A549 (cell line): ENCODE measurements at regions not wholly inside any gene's neighbourhood (a gene's known extent, or its start where the extent isn't known, plus 50 kb on each side); places are given as distances from the start of the nearest gene placed in this dataset.
A peak's percentile ranks its signal among the peaks of the same experiment; 100 is the strongest.

Experiments used
- ATAC-seq, 2 experiments: fragments of 200-7000 bp in 1 of 2; fragments of >200 bp in 1 of 2; cut with Nextera tagmentation in 1 of 2; cut with Tn5 transposase in 1 of 2; 3 replicates each; pipeline versions ENCODE4 v1.8.0 to v1.9.1; 2018 to 2020; ENCODE audit warnings: mild to moderate bottlenecking in 1 of 2, moderate library complexity in 1 of 2
- CTCF ChIA-PET: fragments of 300-600 bp; sonication (Branson Sonifier 250); formaldehyde crosslinking; extraction: SDS; loops from one replicate; lab custom pipeline; 2021; ENCODE audit warnings: antibody characterized with exemption, inconsistent platforms; lab: Yijun Ruan, JAX
- POLR2A ChIA-PET: fragments of 350-600 bp; formaldehyde crosslinking; extraction: SDS; loops from one replicate; lab custom pipeline; 2021; ENCODE audit warnings: antibody characterized with exemption, inconsistent platforms; lab: Yijun Ruan, JAX
- DNase-seq, 2 experiments: peaks; one replicate each; pipeline versions ENCODE4 v3.0.0 to v3.0.0-alpha.2; 2011 to 2016; ENCODE audit warnings: low read depth in 1 of 2, low spot score in 1 of 2
- FAIRE-seq: peaks from 2 replicates; lab custom pipeline; 2011; peaks lifted over from hg19 to GRCh38; lab: Jason Lieb, UNC
- H3K27ac ChIP-seq, 2 experiments: fragments of >200 bp; sonication (Bioruptor Twin); formaldehyde crosslinking; 3 replicates each; pipeline ENCODE4 v1.5.1; 2016 to 2017
- H3K4me1 ChIP-seq: fragments of >200 bp; sonication (Bioruptor Twin); formaldehyde crosslinking; 3 replicates; pipeline ENCODE4 v1.6.1; 2016
- H3K4me2 ChIP-seq: fragments of >200 bp; sonication (Bioruptor Twin); formaldehyde crosslinking; 3 replicates; pipeline ENCODE4 v1.6.1; 2016
- H3K4me3 ChIP-seq: fragments of >200 bp; sonication (Bioruptor Twin); formaldehyde crosslinking; 3 replicates; pipeline ENCODE4 v1.5.1; 2016
- H3K9me3 ChIP-seq: fragments of >200 bp; sonication (Bioruptor Twin); formaldehyde crosslinking; 3 replicates; pipeline ENCODE4 v1.6.1; 2016
- ATOH8 ChIP-seq: fragments of 250-450 bp; sonication (Bioruptor Pico); IDR thresholded peaks from 2 replicates; pipeline ENCODE4 v1.5.0; 2020; ENCODE audit warnings: low read depth, mild to moderate bottlenecking, moderate library complexity
- CHD4 ChIP-seq: fragments of 200-600 bp; sonication (generic); IDR thresholded peaks from 2 replicates; pipeline ENCODE4 v1.6.1; 2016; ENCODE audit warnings: antibody characterized with exemption, mild to moderate bottlenecking, borderline replicate concordance
- CTCF ChIP-seq: fragments of >200 bp; sonication (Bioruptor Twin); formaldehyde crosslinking; IDR thresholded peaks from 3 replicates; pipeline ENCODE4 v1.5.1; 2016
- EP300 ChIP-seq, 2 experiments: fragments of >200 bp; sonication (Bioruptor Twin); formaldehyde crosslinking; IDR thresholded peaks; 2 replicates in 1 of 2; 3 replicates in 1 of 2; pipeline ENCODE4 v1.6.1; 2016 to 2017
- ESRRA ChIP-seq: fragments of 150-350 bp; IDR thresholded peaks from 2 replicates; pipeline ENCODE4 v1.6.1; 2014; ENCODE audit warnings: mild to moderate bottlenecking, low read length, borderline replicate concordance
- FOSB ChIP-seq: fragments of 250-450 bp; sonication (Bioruptor Pico); IDR thresholded peaks from 2 replicates; pipeline ENCODE4 v1.5.0; 2020; ENCODE audit warnings: mild to moderate bottlenecking, moderate library complexity
- FOSL2 ChIP-seq, 2 experiments: fragments of 450-650 bp in 1 of 2; fragments of >200 bp in 1 of 2; sonication (Bioruptor Twin) in 1 of 2; formaldehyde crosslinking; IDR thresholded peaks; 2 replicates each; pipeline versions ENCODE4 v1.5.0 to v1.6.1; 2016 to 2020; ENCODE audit warnings: mild to moderate bottlenecking in 1 of 2, moderate library complexity in 1 of 2
- GATA3 ChIP-seq: IDR thresholded peaks from 2 replicates; pipeline ENCODE4 v1.6.1; 2012; ENCODE audit warnings: borderline replicate concordance
- HOXA7 ChIP-seq: fragments of 250-450 bp; sonication (Bioruptor Pico); IDR thresholded peaks from 2 replicates; pipeline ENCODE4 v1.5.0; 2020; ENCODE audit warnings: mild to moderate bottlenecking, moderate library complexity
- KDM1A ChIP-seq: fragments of 200-600 bp; sonication (generic); IDR thresholded peaks from 2 replicates; pipeline ENCODE4 v1.6.1; 2016; ENCODE audit warnings: low read depth, mild to moderate bottlenecking
- MAFK ChIP-seq: fragments of 450-650 bp; IDR thresholded peaks from 2 replicates; pipeline ENCODE4 v1.6.1; 2014; ENCODE audit not compliant: partially characterized antibody
- NR3C1 ChIP-seq: fragments of >200 bp; sonication (Bioruptor Twin); formaldehyde crosslinking; IDR thresholded peaks from 3 replicates; pipeline ENCODE4 v1.6.1; 2017
- PBX3 ChIP-seq: IDR thresholded peaks from 2 replicates; pipeline ENCODE4 v1.6.1; 2012
- REST ChIP-seq: fragments of 200-600 bp; sonication (generic); IDR thresholded peaks from 2 replicates; pipeline ENCODE4 v1.6.1; 2016; ENCODE audit warnings: antibody characterized with exemption, mild to moderate bottlenecking, moderate library complexity
- SREBF2 ChIP-seq: fragments of 450-650 bp; IDR thresholded peaks from 2 replicates; pipeline ENCODE4 v1.6.1; 2014; ENCODE audit warnings: mild to moderate bottlenecking, moderate library complexity
- USF2 ChIP-seq: fragments of 450-650 bp; IDR thresholded peaks from 2 replicates; pipeline ENCODE4 v1.6.1; 2014; ENCODE audit warnings: antibody characterized with exemption
- ZFP36 ChIP-seq: fragments of 450-650 bp; IDR thresholded peaks from 2 replicates; pipeline ENCODE4 v1.6.1; 2014; ENCODE audit warnings: borderline replicate concordance; ENCODE audit not compliant: partially characterized antibody
- WGBS: methylation state at CpG from one replicate; pipeline ENCODE4 v1.1.6; 2017; ENCODE audit errors: missing lambda C conversion rate; 5-methylcytosine and 5-hydroxymethylcytosine counted together

- peaks cover 28% of the 10 kb centered on the region for H3K4me1 ChIP-seq
Observed at GRCh38 chr22:46051646-46052045, 74.7 kb upstream of the WNT7B start.

More at GRCh38 chr22:46051646-46052045, 74.7 kb upstream of the WNT7B start:
- WGBS: 98% methylated on average over 8 of the region's 8 CpGs
- Histone ChIP-seq H3K27ac (peak overlapping the region; percentile 99; a peak in 4 of 6 replicates), H3K4me2 (no peak overlapping the region), H3K9me3 (no peaks in the 10 kb centered on the region), H3K4me3 (no peak overlapping the region)
- ChIA-PET CTCF (interaction anchor here (0.9 to 8.1 kb wide), 6 partner anchors 10 to 57 kb away, joined by 3 to 48 read pairs (median 5); no protein-coding TSS in a partner anchor), POLR2A (no interaction called here)
- ATAC-seq (no peak), DNase-seq (no peak), FAIRE-seq (no peak)
- TF ChIP-seq PBX3: no peak
- no peak for TF ChIP-seq ESRRA
- no peak for TF ChIP-seq ZFP36
- TF ChIP-seq CHD4: no peak
- no peak for TF ChIP-seq KDM1A
- TF ChIP-seq FOSB (CRISPR knock-in tag): no peak
- TF ChIP-seq USF2: no peak
- no peak for TF ChIP-seq ATOH8 (CRISPR knock-in tag)
- TF ChIP-seq NR3C1: no peak
- TF ChIP-seq HOXA7 (CRISPR knock-in tag): no peak
- no peak for TF ChIP-seq SREBF2
- TF ChIP-seq CTCF: no peak
- TF ChIP-seq REST: no peak
- no peak for TF ChIP-seq EP300 (IDR thresholded peaks at IDR 0.05)
- no peak for TF ChIP-seq FOSL2 (IDR thresholded peaks at IDR 0.05)
- TF ChIP-seq FOSL2 (CRISPR knock-in tag; IDR thresholded peaks at IDR 0.05): no peak
- no peak for TF ChIP-seq GATA3
- no peak for TF ChIP-seq MAFK
